Spleen (tissue), 7 donors: ENCODE measurements at regions not wholly inside any gene's neighbourhood (a gene's known extent, or its start where the extent isn't known, plus 50 kb on each side); places are given as distances from the start of the nearest gene placed in this dataset.

Experiments used
- CTCF ChIP-seq, 11 experiments: fragments of 200-600 bp in 7 of 11; fragments of 450-650 bp in 4 of 11; sonication (generic) in 4 of 11; IDR thresholded peaks in 8 of 11; conservative IDR thresholded peaks in 3 of 11; 1 replicate in 7 of 11; 2 replicates in 4 of 11; pipeline versions ENCODE4 v1.4.0 to v1.8.0; 2016 to 2021; ENCODE audit warnings: antibody characterized with exemption in 11 of 11, inconsistent platforms in 4 of 11, mild to moderate bottlenecking in 1 of 11
- POLR2AphosphoS5 ChIP-seq, 3 donors: sonication (generic); formaldehyde crosslinking; IDR thresholded peaks; one replicate each; pipeline ENCODE4 v1.5.1; 2017; ENCODE audit warnings: antibody characterized with exemption in 3 of 3
- donor health status: DM: no; HTN: no; CAD: no; lungs with moderate emphysema.
- donor health status: DM: no; HTN: no; CAD: no.
- donor health status: DM: no; HTN: no; CAD: no.

GRCh38 chrX:3820167-3820566, 106.7 kb upstream of the PRKX start:
- no peak for TF ChIP-seq POLR2AphosphoS5 (IDR thresholded peaks at IDR 0.05)
- TF ChIP-seq CTCF (IDR thresholded peaks at IDR 0.05 in 8 of 11, conservative IDR thresholded peaks at IDR 0.05 in 3 of 11), result no peak
